SU-DHL-6 (cell line): ENCODE measurements at regions not wholly inside any gene's neighbourhood (a gene's known extent, or its start where the extent isn't known, plus 50 kb on each side); places are given as distances from the start of the nearest gene placed in this dataset.

Experiments used
- H2AFZ ChIP-seq: fragments of 200-600 bp; sonication (generic); 2 replicates; pipeline ENCODE4 v1.6.1; 2014; ENCODE audit warnings: low read depth, mild to moderate bottlenecking, moderate library complexity, mixed read lengths, antibody characterized with exemption, low read length; ENCODE audit not compliant: severe bottlenecking
- H3F3A ChIP-seq: fragments of 200-600 bp; shearing (Covaris generic); 2 replicates; pipeline ENCODE4 v1.6.0; 2016; ENCODE audit warnings: antibody characterized with exemption, mild to moderate bottlenecking; ENCODE audit not compliant: insufficient read depth
- H3K27ac ChIP-seq: fragments of 200-600 bp; sonication (generic); 2 replicates; pipeline ENCODE4 v1.5.1; 2016; ENCODE audit warnings: low read depth, mild to moderate bottlenecking, low read length, moderate library complexity, mixed read lengths
- H3K27me3 ChIP-seq: fragments of 200-600 bp; sonication (generic), shearing (Covaris generic); 2 replicates; pipeline ENCODE4 v1.6.0; 2014; ENCODE audit warnings: mild to moderate bottlenecking, low read length
- H3K36me3 ChIP-seq: fragments of 200-600 bp; sonication (generic); 2 replicates; pipeline ENCODE4 v1.6.1; 2014; ENCODE audit warnings: mild to moderate bottlenecking, low read length, mixed read lengths
- H3K4me2 ChIP-seq: fragments of 300-600, 200-600 bp; shearing (Covaris generic), sonication (generic); 2 replicates; pipeline ENCODE4 v1.6.0; 2014; ENCODE audit warnings: low read length, low read depth, mild to moderate bottlenecking; ENCODE audit not compliant: poor library complexity, severe bottlenecking
- H3K4me3 ChIP-seq: fragments of 200-600 bp; sonication (generic); 2 replicates; pipeline ENCODE4 v1.5.1; 2014; ENCODE audit warnings: antibody characterized with exemption, low read length, mild to moderate bottlenecking, mixed read lengths; ENCODE audit not compliant: insufficient read depth, poor library complexity, severe bottlenecking
- H3K79me2 ChIP-seq: fragments of 200-600 bp; sonication (generic); 2 replicates; pipeline ENCODE4 v1.6.1; 2014; ENCODE audit warnings: mild to moderate bottlenecking, low read length, moderate library complexity; ENCODE audit not compliant: insufficient read depth
- H3K9ac ChIP-seq: fragments of 200-600 bp; sonication (generic); 2 replicates; pipeline ENCODE4 v1.7.0; 2014; ENCODE audit warnings: mild to moderate bottlenecking, low read length
- H3K9me2 ChIP-seq: fragments of 200-600 bp; sonication (generic); replicated peaks from 2 replicates; pipeline ENCODE4 v1.6.1; 2014; ENCODE audit warnings: low read length; ENCODE audit not compliant: insufficient read depth
- H3K9me3 ChIP-seq: fragments of 200-600 bp; sonication (generic); 2 replicates; pipeline ENCODE4 v1.6.1; 2014; ENCODE audit warnings: low read length, mixed read lengths; ENCODE audit not compliant: insufficient read depth
- H4K20me1 ChIP-seq: fragments of 200-600 bp; sonication (generic); 2 replicates; pipeline ENCODE4 v1.6.1; 2014; ENCODE audit warnings: low read depth, mild to moderate bottlenecking, antibody characterized with exemption, low read length, moderate library complexity, mixed read lengths
- CTCF ChIP-seq: fragments of 200-600 bp; sonication (generic); IDR thresholded peaks from one replicate; pipeline ENCODE4 v1.5.1; 2017; ENCODE audit warnings: antibody characterized with exemption, mild to moderate bottlenecking, low read length, moderate library complexity; ENCODE audit not compliant: insufficient read depth, poor library complexity, severe bottlenecking
- EZH2phosphoT487 ChIP-seq: fragments of 200-600 bp; sonication (generic), shearing (Covaris generic); conservative IDR thresholded peaks from 2 replicates; pipeline ENCODE4 v1.6.1; 2018; ENCODE audit warnings: mild to moderate bottlenecking, antibody characterized with exemption, low read length, moderate library complexity, mixed read lengths

- Histone ChIP-seq H3K36me3 (no peaks in the 10 kb centered on the region), H2AFZ (no peak overlapping the region), H3K4me3 (no peak overlapping the region), H3F3A (no peaks in the 10 kb centered on the region), H3K9me3 (no peaks in the 10 kb centered on the region), H3K27me3 (no peaks in the 10 kb centered on the region), H3K27ac (no peak overlapping the region), H4K20me1 (no peaks in the 10 kb centered on the region), H3K4me2 (no peak overlapping the region), H3K9me2 (no peaks in the 10 kb centered on the region), H3K9ac (no peak overlapping the region), H3K79me2 (no peaks in the 10 kb centered on the region)
- TF ChIP-seq CTCF (no peak), EZH2phosphoT487 (no peak)
Observed at GRCh38 chr18:76720683-76721082, 101.7 kb upstream of the ZNF236 start.

GRCh38 chr18:76715012-76715610, 107.2 kb upstream of the ZNF236 start:
- Histone ChIP-seq H3K36me3 (no peaks in the 10 kb centered on the region), H3K9me2 (no peaks in the 10 kb centered on the region), H3F3A (no peaks in the 10 kb centered on the region), H3K27ac (no peak overlapping the region), H3K4me3 (no peak overlapping the region), H3K79me2 (no peaks in the 10 kb centered on the region), H3K9ac (no peak overlapping the region), H4K20me1 (no peaks in the 10 kb centered on the region), H2AFZ (no peak overlapping the region), H3K4me2 (no peak overlapping the region), H3K27me3 (no peaks in the 10 kb centered on the region), H3K9me3 (no peaks in the 10 kb centered on the region)
- TF ChIP-seq CTCF = no peak
- TF ChIP-seq EZH2phosphoT487 = no peak

GRCh38 chr18:76713432-76713831, 108.9 kb upstream of the ZNF236 start:
- no peaks in the 10 kb centered on the region for H3K27me3 ChIP-seq
- no peak overlapping the region for H3K9ac ChIP-seq
- H3K36me3 ChIP-seq = no peaks in the 10 kb centered on the region
- TF ChIP-seq EZH2phosphoT487 (no peak), CTCF (no peak)
- H3K4me2 ChIP-seq = no peak overlapping the region
- H3K9me2 ChIP-seq = no peaks in the 10 kb centered on the region
- H3K9me3 ChIP-seq = no peaks in the 10 kb centered on the region
- H2AFZ ChIP-seq = no peak overlapping the region
- H4K20me1 ChIP-seq = no peaks in the 10 kb centered on the region
- no peaks in the 10 kb centered on the region for H3K79me2 ChIP-seq
- H3K27ac ChIP-seq = no peak overlapping the region
- H3K4me3 ChIP-seq = no peak overlapping the region
- H3F3A ChIP-seq = no peaks in the 10 kb centered on the region
